Mammary epithelial cell (primary cell): ENCODE measurements at regions not wholly inside any gene's neighbourhood (a gene's known extent, or its start where the extent isn't known, plus 50 kb on each side); places are given as distances from the start of the nearest gene placed in this dataset.

Experiments used
- EZH2 ChIP-seq: IDR thresholded peaks from 2 replicates; pipeline ENCODE4 v1.6.1; 2012; ENCODE audit warnings: low read length, inconsistent platforms, borderline replicate concordance
- TF ChIP-seq, protein P1 (sequence below), 2 donors: IDR thresholded peaks in 1 of 2; conservative IDR thresholded peaks in 1 of 2; 2 replicates each; pipeline ENCODE4 v1.5.1; 2011 to 2012; ENCODE audit warnings: inconsistent platforms in 2 of 2, low read length in 2 of 2, mild to moderate bottlenecking in 2 of 2, control low read depth in 1 of 2, low read depth in 1 of 2; ENCODE audit not compliant: insufficient read depth in 1 of 2; ENCODE audit errors: extremely low read depth in 1 of 2

DNA sequence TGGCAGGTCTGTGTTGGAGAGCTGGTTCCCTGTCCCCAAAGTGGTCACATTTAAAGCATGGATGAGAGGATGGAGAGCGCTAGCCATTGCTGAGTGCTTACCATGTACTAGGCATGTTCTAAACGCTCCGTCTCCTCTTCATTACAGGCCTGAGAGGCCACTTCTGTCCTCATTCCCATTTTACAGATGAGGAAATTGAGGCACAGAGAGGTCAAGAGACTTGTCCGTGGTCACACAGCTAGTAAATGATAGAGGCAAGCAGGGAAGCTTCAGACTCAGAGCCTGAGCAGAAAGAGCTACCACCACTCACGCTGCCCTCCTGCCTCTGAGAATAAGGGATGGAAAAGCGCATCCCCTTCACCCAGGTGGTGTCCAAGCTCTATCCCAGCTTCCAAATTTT lies 64.3 kb downstream of the SLC25A47 start:
- TF ChIP-seq, protein P1, sequence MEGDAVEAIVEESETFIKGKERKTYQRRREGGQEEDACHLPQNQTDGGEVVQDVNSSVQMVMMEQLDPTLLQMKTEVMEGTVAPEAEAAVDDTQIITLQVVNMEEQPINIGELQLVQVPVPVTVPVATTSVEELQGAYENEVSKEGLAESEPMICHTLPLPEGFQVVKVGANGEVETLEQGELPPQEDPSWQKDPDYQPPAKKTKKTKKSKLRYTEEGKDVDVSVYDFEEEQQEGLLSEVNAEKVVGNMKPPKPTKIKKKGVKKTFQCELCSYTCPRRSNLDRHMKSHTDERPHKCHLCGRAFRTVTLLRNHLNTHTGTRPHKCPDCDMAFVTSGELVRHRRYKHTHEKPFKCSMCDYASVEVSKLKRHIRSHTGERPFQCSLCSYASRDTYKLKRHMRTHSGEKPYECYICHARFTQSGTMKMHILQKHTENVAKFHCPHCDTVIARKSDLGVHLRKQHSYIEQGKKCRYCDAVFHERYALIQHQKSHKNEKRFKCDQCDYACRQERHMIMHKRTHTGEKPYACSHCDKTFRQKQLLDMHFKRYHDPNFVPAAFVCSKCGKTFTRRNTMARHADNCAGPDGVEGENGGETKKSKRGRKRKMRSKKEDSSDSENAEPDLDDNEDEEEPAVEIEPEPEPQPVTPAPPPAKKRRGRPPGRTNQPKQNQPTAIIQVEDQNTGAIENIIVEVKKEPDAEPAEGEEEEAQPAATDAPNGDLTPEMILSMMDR (conservative IDR thresholded peaks at IDR 0.05 in 1 of 2, IDR thresholded peaks at IDR 0.05 in 1 of 2; ENCODE audit: extremely low read depth in 1 of 2, insufficient read depth in 1 of 2, low read depth in 1 of 2, low read length in 2 of 2), result no peak
- no peak for TF ChIP-seq EZH2
